ENCODE measurements at regions not wholly inside any gene's neighbourhood (a gene's known extent, or its start where the extent isn't known, plus 50 kb on each side); places are given as distances from the start of the nearest gene placed in this dataset.

GRCh38 chr10:130560573-130560972 is 424.4 kb downstream of the GLRX3 start:
- no peak for DNase-seq

- DNase-seq = no peak
Observed at GRCh38 chr10:130561681-130562080, 425.5 kb downstream of the GLRX3 start.

- no peak for DNase-seq
Observed at GRCh38 chr10:130567011-130567410, 430.8 kb downstream of the GLRX3 start.

- no peak for DNase-seq
Observed at GRCh38 chr10:130567436-130567835, 431.2 kb downstream of the GLRX3 start.

- DNase-seq = no peak
Observed at GRCh38 chr10:130568246-130568645, 432.1 kb downstream of the GLRX3 start.

- DNase-seq = no peak
Observed at GRCh38 chr10:130570074-130570473, 433.9 kb downstream of the GLRX3 start.

- DNase-seq = no peak
Observed at GRCh38 chr10:130571674-130572073, 435.5 kb downstream of the GLRX3 start.

- no peak for DNase-seq
Observed at GRCh38 chr10:130573446-130573845, 437.3 kb downstream of the GLRX3 start.

- DNase-seq = no peak
Observed at GRCh38 chr10:130575756-130576285, 439.6 kb downstream of the GLRX3 start.

GRCh38 chr10:130576427-130576826 is 440.2 kb downstream of the GLRX3 start:
- no peak for DNase-seq

- no peak for DNase-seq
Observed at GRCh38 chr10:130577039-130577438, 440.8 kb downstream of the GLRX3 start.

GRCh38 chr10:130578532-130579289 is 442.5 kb downstream of the GLRX3 start:
- no peak for DNase-seq

- no peak for DNase-seq
Observed at GRCh38 chr10:130579913-130580312, 443.7 kb downstream of the GLRX3 start.

GRCh38 chr10:130580975-130581374 is 444.8 kb downstream of the GLRX3 start:
- DNase-seq = no peak

GRCh38 chr10:130587718-130588117 is 451.5 kb downstream of the GLRX3 start:
- DNase-seq = no peak

- no peak for DNase-seq
Observed at GRCh38 chr10:130606001-130606405, 469.8 kb downstream of the GLRX3 start.

- no peak for DNase-seq
Observed at GRCh38 chr10:130607366-130607765, 471.2 kb downstream of the GLRX3 start.

GRCh38 chr10:130611239-130611638 is 475.0 kb downstream of the GLRX3 start:
- no peak for DNase-seq

GRCh38 chr10:130615457-130615856 is 479.3 kb downstream of the GLRX3 start:
- no peak for DNase-seq

- no peak for DNase-seq
Observed at GRCh38 chr10:130617985-130618384, 481.8 kb downstream of the GLRX3 start.

- no peak for DNase-seq
Observed at GRCh38 chr10:130618647-130619046, 482.5 kb downstream of the GLRX3 start.

GRCh38 chr10:130621231-130621775 is 485.1 kb downstream of the GLRX3 start:
- DNase-seq = no peak

GRCh38 chr10:130623680-130624267 is 487.6 kb downstream of the GLRX3 start:
- no peak for DNase-seq
